Breast epithelium (tissue), 4 donors: ENCODE measurements at regions not wholly inside any gene's neighbourhood (a gene's known extent, or its start where the extent isn't known, plus 50 kb on each side); places are given as distances from the start of the nearest gene placed in this dataset.

Experiments used
- DNase-seq, 2 donors: peaks; one replicate each; pipeline ENCODE4 v3.0.0-alpha.2; 2019; ENCODE audit warnings: low spot score in 2 of 2
- H3K27ac ChIP-seq, 2 donors: fragments of 200-600 bp; sonication (generic) in 1 of 2; one replicate each; pipeline ENCODE4 v1.5.1; 2016 to 2019; ENCODE audit warnings: mild to moderate bottlenecking in 1 of 2
- H3K27me3 ChIP-seq, 2 donors: fragments of 200-600 bp; sonication (generic) in 1 of 2; one replicate each; pipeline versions ENCODE4 v1.5.1 to v1.6.0; 2017 to 2019; ENCODE audit warnings: control low read depth in 1 of 2, mild to moderate bottlenecking in 1 of 2
- H3K36me3 ChIP-seq: fragments of 200-600 bp; one replicate; pipeline ENCODE4 v1.5.1; 2019
- H3K4me1 ChIP-seq, 2 donors: fragments of 200-600 bp; sonication (generic); one replicate each; pipeline ENCODE4 v1.5.1; 2016 to 2019; ENCODE audit warnings: control low read depth in 1 of 2
- H3K4me3 ChIP-seq, 3 donors: fragments of 200-600 bp; sonication (generic); 1 replicate in 2 of 3; 2 replicates in 1 of 3; pipeline ENCODE4 v1.5.1; 2016 to 2019; ENCODE audit warnings: mild to moderate bottlenecking in 3 of 3, moderate library complexity in 2 of 3
- H3K9me3 ChIP-seq, 2 donors: fragments of 200-600 bp; sonication (generic) in 1 of 2; one replicate each; pipeline ENCODE4 v1.5.1; 2016 to 2019; ENCODE audit warnings: control low read depth in 1 of 2
- POLR2A ChIP-seq: fragments of 450-650 bp; IDR thresholded peaks from one replicate; pipeline ENCODE4 v1.6.1; 2016; ENCODE audit warnings: antibody characterized with exemption, mild to moderate bottlenecking, moderate library complexity
- POLR2AphosphoS5 ChIP-seq, 3 donors: sonication (generic); formaldehyde crosslinking; IDR thresholded peaks; one replicate each; pipeline ENCODE4 v1.6.1; 2017; ENCODE audit warnings: antibody characterized with exemption in 3 of 3
- intact Hi-C: fragments of 100-400 bp; cut with DNase I; formaldehyde crosslinking; loops from one replicate; pipeline ENCODE4 v1.15.1; 2023; ENCODE audit warnings: low total_unique reads
- TF ChIP-seq, protein P1 (sequence below), 3 donors: fragments of 450-650 bp; IDR thresholded peaks; one replicate each; pipeline ENCODE4 v1.5.1; 2016 to 2017; ENCODE audit warnings: antibody characterized with exemption in 3 of 3, mild to moderate bottlenecking in 3 of 3, moderate library complexity in 3 of 3

DNA sequence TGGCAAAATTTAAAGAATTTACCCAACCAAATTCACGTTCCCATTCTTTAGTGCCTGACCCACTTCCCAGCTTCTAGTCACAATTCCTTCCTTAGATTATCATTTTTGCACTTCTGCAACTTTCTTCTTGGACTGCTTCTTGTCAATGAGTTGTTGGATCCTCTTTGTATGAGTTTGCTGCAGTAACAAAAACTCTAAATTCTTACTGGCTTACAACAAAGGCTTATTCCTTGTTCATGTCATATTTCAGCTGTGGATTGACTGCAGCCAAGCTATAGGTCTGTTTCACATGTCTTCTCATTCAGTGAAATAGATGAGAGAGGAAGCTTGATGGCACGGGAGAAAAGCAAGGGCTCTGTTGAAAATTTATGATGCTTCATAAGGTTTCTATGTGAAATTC, 50.4 kb upstream of the TGFBR2 start:
- intact Hi-C loops = no loop called here
- no peaks in the 10 kb centered on the region for H3K9me3 ChIP-seq
- no peaks in the 10 kb centered on the region for H3K4me1 ChIP-seq
- no peak for DNase-seq
- H3K27me3 ChIP-seq = no peaks in the 10 kb centered on the region
- no peak overlapping the region for H3K27ac ChIP-seq
- no peak overlapping the region for H3K4me3 ChIP-seq
- TF ChIP-seq POLR2AphosphoS5 (IDR thresholded peaks at IDR 0.05) = no peak
- TF ChIP-seq, protein P1, sequence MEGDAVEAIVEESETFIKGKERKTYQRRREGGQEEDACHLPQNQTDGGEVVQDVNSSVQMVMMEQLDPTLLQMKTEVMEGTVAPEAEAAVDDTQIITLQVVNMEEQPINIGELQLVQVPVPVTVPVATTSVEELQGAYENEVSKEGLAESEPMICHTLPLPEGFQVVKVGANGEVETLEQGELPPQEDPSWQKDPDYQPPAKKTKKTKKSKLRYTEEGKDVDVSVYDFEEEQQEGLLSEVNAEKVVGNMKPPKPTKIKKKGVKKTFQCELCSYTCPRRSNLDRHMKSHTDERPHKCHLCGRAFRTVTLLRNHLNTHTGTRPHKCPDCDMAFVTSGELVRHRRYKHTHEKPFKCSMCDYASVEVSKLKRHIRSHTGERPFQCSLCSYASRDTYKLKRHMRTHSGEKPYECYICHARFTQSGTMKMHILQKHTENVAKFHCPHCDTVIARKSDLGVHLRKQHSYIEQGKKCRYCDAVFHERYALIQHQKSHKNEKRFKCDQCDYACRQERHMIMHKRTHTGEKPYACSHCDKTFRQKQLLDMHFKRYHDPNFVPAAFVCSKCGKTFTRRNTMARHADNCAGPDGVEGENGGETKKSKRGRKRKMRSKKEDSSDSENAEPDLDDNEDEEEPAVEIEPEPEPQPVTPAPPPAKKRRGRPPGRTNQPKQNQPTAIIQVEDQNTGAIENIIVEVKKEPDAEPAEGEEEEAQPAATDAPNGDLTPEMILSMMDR (IDR thresholded peaks at IDR 0.05) = no peak
- no peak for TF ChIP-seq POLR2A
- no peaks in the 10 kb centered on the region for H3K36me3 ChIP-seq
